ENCODE measurements at regions not wholly inside any gene's neighbourhood (a gene's known extent, or its start where the extent isn't known, plus 50 kb on each side); places are given as distances from the start of the nearest gene placed in this dataset.

DNA sequence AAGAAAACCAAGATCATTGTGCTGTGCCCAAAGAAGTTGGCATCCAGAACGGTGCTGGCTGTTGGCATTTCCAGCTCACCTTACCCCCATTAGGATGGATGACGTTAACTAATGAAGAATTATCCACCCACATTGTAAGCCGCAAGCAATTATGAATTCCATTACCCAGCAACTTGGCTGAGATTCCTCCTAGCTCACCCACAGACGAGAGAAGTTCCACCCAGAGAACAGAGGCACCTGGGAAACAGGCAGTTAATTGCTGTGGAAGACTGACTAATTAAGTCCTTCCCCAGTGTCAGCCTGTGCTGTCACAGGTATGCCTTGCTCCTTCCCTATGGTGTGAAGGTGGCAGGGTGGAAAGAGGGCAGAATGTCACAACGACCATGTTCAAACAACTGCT, 456.2 kb upstream of the CDH5 start:
- TF ChIP-seq, protein P1, sequence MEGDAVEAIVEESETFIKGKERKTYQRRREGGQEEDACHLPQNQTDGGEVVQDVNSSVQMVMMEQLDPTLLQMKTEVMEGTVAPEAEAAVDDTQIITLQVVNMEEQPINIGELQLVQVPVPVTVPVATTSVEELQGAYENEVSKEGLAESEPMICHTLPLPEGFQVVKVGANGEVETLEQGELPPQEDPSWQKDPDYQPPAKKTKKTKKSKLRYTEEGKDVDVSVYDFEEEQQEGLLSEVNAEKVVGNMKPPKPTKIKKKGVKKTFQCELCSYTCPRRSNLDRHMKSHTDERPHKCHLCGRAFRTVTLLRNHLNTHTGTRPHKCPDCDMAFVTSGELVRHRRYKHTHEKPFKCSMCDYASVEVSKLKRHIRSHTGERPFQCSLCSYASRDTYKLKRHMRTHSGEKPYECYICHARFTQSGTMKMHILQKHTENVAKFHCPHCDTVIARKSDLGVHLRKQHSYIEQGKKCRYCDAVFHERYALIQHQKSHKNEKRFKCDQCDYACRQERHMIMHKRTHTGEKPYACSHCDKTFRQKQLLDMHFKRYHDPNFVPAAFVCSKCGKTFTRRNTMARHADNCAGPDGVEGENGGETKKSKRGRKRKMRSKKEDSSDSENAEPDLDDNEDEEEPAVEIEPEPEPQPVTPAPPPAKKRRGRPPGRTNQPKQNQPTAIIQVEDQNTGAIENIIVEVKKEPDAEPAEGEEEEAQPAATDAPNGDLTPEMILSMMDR (IDR thresholded peaks at IDR 0.05): no peak
- TF ChIP-seq POLR2A (IDR thresholded peaks at IDR 0.05): no peak
